ENCODE measurements at regions not wholly inside any gene's neighbourhood (a gene's known extent, or its start where the extent isn't known, plus 50 kb on each side); places are given as distances from the start of the nearest gene placed in this dataset.

DNA sequence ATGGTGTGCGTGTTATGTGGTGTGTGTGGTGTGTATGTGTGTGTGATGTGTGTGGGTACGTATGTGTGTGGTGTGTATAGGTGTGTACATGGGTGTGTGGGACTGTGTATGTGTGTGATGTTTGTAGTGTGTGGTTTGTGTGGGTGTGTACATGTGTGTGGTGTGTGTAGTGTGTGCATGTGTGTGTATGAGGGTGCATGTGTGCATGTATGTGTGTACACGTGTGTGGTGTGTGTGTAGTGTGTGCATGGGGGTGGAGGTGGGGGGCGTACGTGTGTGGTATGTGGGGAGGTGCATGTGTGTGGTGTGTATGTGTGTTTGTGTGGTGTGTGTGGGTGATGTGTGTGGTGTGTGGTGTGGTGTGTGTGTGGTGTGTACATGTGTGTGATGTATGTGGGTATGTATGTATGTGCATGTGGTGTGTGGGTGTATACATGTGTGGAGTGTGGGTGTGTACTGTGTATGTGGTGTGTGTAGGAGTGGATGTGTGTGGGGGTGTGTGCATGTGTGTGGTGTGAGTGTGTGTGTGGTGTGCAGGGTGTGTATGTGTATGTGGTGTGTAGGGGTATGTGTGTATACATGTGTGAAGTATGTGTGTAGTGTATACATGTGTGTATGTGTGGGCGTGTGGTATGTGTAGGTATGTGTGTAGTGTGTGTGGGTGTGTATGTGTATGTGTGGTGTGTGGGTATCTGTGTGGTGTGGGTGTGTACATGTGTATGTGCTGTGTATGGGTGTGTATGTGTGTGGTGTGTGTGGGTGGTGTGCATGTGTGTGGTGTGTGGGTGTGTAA, 119.8 kb upstream of the GSC start:
- TF ChIP-seq, protein P1, sequence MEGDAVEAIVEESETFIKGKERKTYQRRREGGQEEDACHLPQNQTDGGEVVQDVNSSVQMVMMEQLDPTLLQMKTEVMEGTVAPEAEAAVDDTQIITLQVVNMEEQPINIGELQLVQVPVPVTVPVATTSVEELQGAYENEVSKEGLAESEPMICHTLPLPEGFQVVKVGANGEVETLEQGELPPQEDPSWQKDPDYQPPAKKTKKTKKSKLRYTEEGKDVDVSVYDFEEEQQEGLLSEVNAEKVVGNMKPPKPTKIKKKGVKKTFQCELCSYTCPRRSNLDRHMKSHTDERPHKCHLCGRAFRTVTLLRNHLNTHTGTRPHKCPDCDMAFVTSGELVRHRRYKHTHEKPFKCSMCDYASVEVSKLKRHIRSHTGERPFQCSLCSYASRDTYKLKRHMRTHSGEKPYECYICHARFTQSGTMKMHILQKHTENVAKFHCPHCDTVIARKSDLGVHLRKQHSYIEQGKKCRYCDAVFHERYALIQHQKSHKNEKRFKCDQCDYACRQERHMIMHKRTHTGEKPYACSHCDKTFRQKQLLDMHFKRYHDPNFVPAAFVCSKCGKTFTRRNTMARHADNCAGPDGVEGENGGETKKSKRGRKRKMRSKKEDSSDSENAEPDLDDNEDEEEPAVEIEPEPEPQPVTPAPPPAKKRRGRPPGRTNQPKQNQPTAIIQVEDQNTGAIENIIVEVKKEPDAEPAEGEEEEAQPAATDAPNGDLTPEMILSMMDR (IDR thresholded peaks at IDR 0.05; ENCODE audit: insufficient read depth, low read length): no peak
- H3K4me3 ChIP-seq (ENCODE audit: low read depth, low read length): no peak overlapping the region
- DNase-seq (ENCODE audit: low read depth): no peak

DNA sequence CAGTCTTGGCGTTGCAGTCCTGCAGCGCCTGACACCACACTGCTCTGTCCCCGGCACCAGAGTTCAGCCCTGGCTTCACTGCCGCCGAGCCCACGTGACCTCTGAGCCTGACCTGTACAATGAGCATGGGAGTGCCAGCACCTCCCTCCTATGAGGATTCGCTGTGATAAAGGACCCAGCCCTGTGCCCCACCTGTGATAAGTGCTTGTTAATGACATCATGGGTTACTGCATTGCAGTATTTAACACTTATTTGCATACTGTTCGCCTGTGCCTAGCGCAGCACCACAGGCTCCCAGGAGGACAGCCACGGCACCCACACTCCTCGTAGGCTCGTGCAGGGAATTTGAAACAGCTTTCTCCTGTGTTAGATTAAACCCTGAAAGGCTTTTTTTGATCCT, 118.2 kb upstream of the GSC start:
- TF ChIP-seq, protein P1 (IDR thresholded peaks at IDR 0.05; ENCODE audit: insufficient read depth, low read length): no peak
- no peak for DNase-seq (ENCODE audit: low read depth)
- H3K4me3 ChIP-seq (ENCODE audit: low read depth, low read length): no peak overlapping the region

DNA sequence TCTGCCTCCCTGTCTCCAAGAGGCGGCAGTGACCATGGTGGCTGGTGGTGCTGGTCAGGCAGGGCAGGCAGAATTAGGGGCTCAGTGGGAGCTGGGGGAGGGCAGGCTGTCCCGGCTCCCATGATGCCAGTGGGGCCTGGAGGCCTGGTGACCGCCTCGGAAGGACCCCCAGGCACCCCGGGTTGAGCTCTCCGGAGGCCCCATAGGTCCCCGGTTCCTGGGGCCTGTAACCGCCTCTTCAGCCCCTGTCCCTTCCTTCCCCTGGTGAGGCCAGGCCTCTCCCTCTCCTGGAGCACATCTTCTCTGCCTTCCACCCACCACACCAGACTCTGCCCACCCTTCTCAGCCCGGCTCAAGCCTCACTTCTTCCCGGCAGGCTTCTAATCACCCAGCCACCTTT, 117.7 kb upstream of the GSC start:
- H3K4me3 ChIP-seq (ENCODE audit: low read depth, low read length): no peak overlapping the region
- TF ChIP-seq, protein P1 (IDR thresholded peaks at IDR 0.05; ENCODE audit: insufficient read depth, low read length): no peak
- no peak for DNase-seq (ENCODE audit: low read depth)

DNA sequence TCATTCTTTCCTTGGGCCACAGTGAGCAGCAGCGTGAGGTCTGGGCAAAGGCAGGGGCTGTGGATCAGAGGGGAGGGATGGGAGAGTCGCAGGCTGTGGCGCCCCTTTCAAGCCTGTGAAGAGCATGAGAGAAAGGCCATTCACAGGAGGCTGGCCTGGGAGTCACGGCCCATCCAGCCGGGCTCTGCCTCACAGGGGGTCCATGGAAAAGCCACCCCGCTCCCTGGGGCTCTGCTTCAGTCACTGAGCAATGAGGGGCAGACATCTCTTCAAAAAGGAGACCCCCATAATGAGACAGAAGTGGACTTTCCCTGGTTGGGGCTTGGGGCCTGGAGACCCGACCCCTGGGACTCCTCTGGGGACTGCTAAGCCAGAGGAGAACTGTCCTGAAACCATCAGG, 117.0 kb upstream of the GSC start:
- DNase-seq (ENCODE audit: low read depth): no peak
- no peak overlapping the region for H3K4me3 ChIP-seq (ENCODE audit: low read depth, low read length)
- TF ChIP-seq, protein P1 (IDR thresholded peaks at IDR 0.05; ENCODE audit: insufficient read depth, low read length): no peak

DNA sequence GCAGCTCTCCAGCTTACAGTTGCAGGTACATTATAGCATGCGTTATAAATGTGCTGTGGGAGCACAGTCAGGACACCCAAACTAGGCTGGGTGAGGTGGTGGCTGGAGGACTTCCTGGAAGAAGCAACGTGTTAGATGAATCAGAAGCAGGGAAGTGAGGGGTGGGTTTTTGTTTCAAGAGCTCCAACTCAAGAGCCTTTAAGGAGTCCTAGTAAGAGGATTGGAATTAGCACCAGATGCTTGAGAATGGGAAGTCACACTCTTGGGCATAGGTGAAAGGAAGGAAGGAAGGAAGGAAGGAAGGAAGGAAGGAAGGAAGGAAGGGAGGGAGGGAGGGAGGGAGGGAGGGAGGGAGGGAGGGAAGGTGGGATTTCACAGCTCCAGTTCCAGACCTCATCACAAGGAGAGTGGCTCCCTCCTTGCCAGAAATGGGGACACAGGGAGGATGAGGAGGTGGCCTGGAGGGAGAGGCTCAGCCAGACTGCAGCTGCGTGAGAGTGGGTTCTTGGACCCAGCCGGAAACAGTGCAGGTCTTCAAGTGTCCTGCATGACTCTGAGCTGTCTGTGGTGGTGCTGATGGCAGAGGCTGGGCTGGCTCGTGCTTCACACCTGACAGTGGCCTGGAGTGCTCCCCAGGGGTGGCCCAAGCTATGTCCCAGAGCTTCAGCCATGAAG, 115.7 kb upstream of the GSC start:
- H3K4me3 ChIP-seq (ENCODE audit: low read depth, low read length): no peak overlapping the region
- no peak for DNase-seq (ENCODE audit: low read depth)
- TF ChIP-seq, protein P1 (IDR thresholded peaks at IDR 0.05; ENCODE audit: insufficient read depth, low read length): no peak

DNA sequence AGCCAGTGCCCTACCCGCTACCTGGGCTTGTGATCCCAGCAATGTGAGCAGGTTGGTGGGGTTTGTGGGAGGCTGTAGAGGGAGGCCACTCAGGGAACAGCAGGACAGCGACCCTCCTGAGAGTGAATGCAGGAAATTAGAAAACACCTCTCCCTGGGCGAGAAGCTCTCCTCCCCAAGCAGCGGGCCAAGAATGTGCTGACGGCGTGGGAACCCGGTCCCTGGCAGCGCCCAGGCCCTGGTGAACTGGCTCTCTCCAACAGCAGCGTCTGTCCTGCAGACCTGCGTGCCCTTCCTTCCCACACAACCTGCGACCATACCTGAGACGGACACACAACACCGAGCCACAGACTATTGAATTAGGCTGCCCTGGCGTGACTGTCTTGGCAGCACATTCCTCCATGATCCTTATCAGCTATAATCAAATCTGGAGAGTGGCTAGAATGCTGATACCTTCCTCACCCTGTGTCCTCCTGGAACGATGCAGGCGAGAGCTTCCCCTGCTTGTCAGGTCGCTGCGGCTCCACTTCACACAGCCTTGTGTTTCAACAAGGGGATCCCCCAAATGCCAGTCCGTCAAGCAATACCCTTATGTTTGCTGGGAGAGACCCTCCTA, 114.8 kb upstream of the GSC start:
- no peak for DNase-seq (ENCODE audit: low read depth)
- TF ChIP-seq, protein P1 (IDR thresholded peaks at IDR 0.05; ENCODE audit: insufficient read depth, low read length): no peak
- H3K4me3 ChIP-seq (ENCODE audit: low read depth, low read length): no peak overlapping the region
